ENCODE measurements at regions not wholly inside any gene's neighbourhood (a gene's known extent, or its start where the extent isn't known, plus 50 kb on each side); places are given as distances from the start of the nearest gene placed in this dataset.
"Not testable (repeated sequence)": the region's sequence is repeated elsewhere in the genome, so short reads cannot be mapped to it uniquely, and the experiment has no call there.

GRCh38 chr9:88872192-88872946 is 118.9 kb upstream of the S1PR3 start:
- DNase-seq (ENCODE audit: insufficient read length): no peak
- FAIRE-seq: no peak
- TF ChIP-seq POLR2A (IDR thresholded peaks at IDR 0.05; ENCODE audit: low read depth, low read length) (no peak), TAF1 (IDR thresholded peaks at IDR 0.05; ENCODE audit: borderline replicate concordance, low read depth, low read length) (no peak), POLR2AphosphoS5 (IDR thresholded peaks at IDR 0.05; ENCODE audit: low read depth, low read length) (no peak)

- TF ChIP-seq POLR2A (IDR thresholded peaks at IDR 0.05; ENCODE audit: low read depth, low read length) (no peak), TAF1 (IDR thresholded peaks at IDR 0.05; ENCODE audit: borderline replicate concordance, low read depth, low read length) (no peak), POLR2AphosphoS5 (IDR thresholded peaks at IDR 0.05; ENCODE audit: low read depth, low read length) (no peak)
- FAIRE-seq (no peak), DNase-seq (ENCODE audit: insufficient read length) (no peak)
These were observed 117.6 kb upstream of the S1PR3 start for GRCh38 chr9:88873635-88874034.

DNA sequence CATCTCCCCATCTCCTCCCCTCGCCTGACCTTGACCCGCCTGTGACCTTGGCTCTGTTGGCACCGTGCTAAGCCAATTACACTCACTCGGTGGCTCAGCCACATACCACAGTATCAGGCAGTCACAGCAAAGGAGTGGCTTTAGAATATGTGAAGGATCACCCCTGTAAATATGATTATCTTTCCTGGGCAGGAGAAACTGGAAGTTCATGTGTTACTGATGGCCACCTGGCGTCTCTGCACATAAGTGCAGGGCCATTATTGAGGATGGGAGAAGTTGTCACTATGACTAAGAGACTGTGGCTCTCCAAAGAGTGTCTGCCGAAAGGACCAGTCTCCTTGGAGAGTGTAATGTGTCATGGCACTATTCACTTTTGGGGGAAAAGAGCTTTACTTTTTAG is 116.9 kb upstream of the S1PR3 start:
- TF ChIP-seq POLR2AphosphoS5 (IDR thresholded peaks at IDR 0.05; ENCODE audit: low read depth, low read length) (no peak), POLR2A (IDR thresholded peaks at IDR 0.05; ENCODE audit: low read depth, low read length) (no peak), TAF1 (IDR thresholded peaks at IDR 0.05; ENCODE audit: borderline replicate concordance, low read depth, low read length) (no peak)
- DNase-seq (ENCODE audit: insufficient read length): no peak
- no peak for FAIRE-seq

- DNase-seq (ENCODE audit: insufficient read length) (no peak), FAIRE-seq (no peak)
- TF ChIP-seq POLR2AphosphoS5 (IDR thresholded peaks at IDR 0.05; ENCODE audit: low read depth, low read length) (no peak), TAF1 (IDR thresholded peaks at IDR 0.05; ENCODE audit: borderline replicate concordance, low read depth, low read length) (no peak), POLR2A (IDR thresholded peaks at IDR 0.05; ENCODE audit: low read depth, low read length) (no peak)
These were observed 115.7 kb upstream of the S1PR3 start for GRCh38 chr9:88875400-88876120.

DNA sequence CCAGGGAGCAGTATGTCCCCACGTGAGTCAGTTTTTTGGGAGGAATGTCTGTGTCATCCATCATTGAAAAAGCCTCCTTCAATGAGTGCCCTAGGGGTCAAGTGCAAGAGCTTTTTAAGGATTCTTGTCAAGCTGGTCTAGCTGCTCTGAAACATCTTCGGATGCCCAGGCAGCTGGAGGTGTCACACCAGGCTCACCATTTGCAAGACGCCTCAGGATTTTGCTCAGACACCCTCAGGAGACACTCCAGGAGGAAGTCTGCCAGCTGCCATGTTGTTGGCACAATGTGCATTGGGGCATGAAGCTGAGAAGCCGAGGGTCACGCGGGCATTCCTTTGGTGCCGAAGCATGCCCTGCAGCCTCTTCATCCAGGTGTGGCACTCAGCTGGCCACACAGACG is 111.1 kb upstream of the S1PR3 start:
- no peak for DNase-seq (ENCODE audit: insufficient read length)
- no peak for FAIRE-seq
- TF ChIP-seq POLR2AphosphoS5 (IDR thresholded peaks at IDR 0.05; ENCODE audit: low read depth, low read length): no peak
- TF ChIP-seq POLR2A (IDR thresholded peaks at IDR 0.05; ENCODE audit: low read depth, low read length): no peak
- no peak for TF ChIP-seq TAF1 (IDR thresholded peaks at IDR 0.05; ENCODE audit: borderline replicate concordance, low read depth, low read length)

DNA sequence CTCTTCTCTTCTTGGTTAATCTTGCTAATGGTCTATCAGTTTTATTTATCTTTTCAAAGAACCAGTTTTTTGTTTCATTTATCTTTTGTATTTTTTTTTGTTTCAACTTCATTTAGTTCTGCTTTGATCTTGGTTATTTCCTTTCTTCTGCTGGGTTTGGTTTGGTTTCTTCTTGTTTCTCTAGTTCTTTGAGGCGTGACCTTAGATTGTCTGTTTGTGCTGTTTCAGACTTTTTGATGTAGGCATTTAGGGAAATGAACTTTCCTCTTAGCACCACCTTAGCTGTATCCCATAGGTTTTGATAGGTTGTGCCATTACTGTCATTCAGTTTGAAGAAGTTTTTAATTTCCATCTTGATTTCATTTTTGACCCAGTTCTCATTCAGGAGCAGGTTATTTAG is 107.0 kb upstream of the S1PR3 start:
- DNase-seq (ENCODE audit: insufficient read length); FAIRE-seq: not testable (repeated sequence)

DNA sequence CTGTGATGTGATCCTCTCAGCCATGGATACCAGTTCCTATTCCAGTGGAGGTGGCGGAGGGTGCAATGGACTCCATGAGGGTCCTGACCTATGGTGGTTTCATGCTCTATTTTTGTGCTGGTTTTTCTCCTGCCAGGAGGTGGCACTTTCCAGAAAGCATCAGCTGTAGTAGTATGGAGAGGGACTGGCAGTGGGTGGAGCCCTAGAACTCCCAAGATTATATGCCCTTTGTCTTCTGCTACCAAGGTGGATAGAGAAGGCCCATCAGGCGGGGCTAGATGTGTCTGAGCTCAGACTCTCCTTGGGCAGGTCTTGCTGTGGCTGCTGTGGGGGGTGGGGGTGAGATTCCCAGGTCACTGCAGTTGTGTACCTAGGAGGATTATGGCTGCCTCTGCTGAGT is 104.5 kb upstream of the S1PR3 start:
- FAIRE-seq; DNase-seq (ENCODE audit: insufficient read length): not testable (repeated sequence)

DNA sequence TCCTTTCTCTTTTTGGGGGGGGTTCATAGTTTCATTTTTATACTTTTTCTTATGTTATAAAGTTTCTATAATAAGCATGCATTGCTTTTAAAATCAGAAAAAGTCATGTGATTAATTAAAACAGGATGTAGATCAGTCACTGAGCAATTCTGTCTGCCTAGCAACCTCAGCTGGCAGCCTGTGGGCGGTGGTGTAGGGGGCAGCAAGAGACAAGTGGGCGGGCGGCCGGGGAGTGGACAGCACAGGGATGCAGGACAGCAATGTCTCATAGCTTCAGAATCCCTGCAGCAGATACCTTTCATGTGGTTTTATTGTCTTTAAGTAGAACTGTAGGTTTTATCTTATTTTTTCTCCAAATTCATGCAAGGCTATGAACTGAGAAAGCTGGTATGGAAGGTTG is 101.9 kb upstream of the S1PR3 start:
- no peak for DNase-seq (ENCODE audit: insufficient read length)
- no peak for FAIRE-seq
- TF ChIP-seq TAF1 (IDR thresholded peaks at IDR 0.05; ENCODE audit: borderline replicate concordance, low read depth, low read length): no peak
- TF ChIP-seq POLR2AphosphoS5 (IDR thresholded peaks at IDR 0.05; ENCODE audit: low read depth, low read length): no peak
- no peak for TF ChIP-seq POLR2A (IDR thresholded peaks at IDR 0.05; ENCODE audit: low read depth, low read length)

- TF ChIP-seq TAF1 (IDR thresholded peaks at IDR 0.05; ENCODE audit: borderline replicate concordance, low read depth, low read length): no peak
- no peak for TF ChIP-seq POLR2AphosphoS5 (IDR thresholded peaks at IDR 0.05; ENCODE audit: low read depth, low read length)
- no peak for TF ChIP-seq POLR2A (IDR thresholded peaks at IDR 0.05; ENCODE audit: low read depth, low read length)
- no peak for FAIRE-seq
- no peak for DNase-seq (ENCODE audit: insufficient read length)
These were observed 100.7 kb upstream of the S1PR3 start for GRCh38 chr9:88890546-88890945.

DNA sequence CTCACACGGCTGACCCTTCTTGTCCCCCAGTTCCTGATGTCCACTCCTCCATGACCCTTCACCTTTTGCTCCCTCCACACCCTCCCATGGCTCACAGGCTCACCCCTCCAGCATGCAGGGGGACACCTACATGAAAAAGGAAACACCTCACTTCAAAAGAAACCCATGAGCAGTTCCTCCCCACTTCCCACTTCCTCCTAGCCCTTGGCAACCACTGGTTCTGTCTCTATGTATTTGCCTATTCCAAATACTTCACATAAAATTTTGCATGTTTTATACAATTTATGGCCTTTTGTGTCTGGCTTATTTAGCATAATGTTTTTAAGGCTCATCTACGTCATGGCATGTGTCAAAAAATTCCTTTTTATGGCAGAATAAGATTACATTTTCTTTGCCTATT is 100.2 kb upstream of the S1PR3 start:
- no peak for TF ChIP-seq POLR2AphosphoS5 (IDR thresholded peaks at IDR 0.05; ENCODE audit: low read depth, low read length)
- no peak for DNase-seq (ENCODE audit: insufficient read length)
- no peak for FAIRE-seq

- FAIRE-seq (no peak), DNase-seq (ENCODE audit: insufficient read length) (no peak)
- no peak for TF ChIP-seq TAF1 (IDR thresholded peaks at IDR 0.05; ENCODE audit: borderline replicate concordance, low read depth, low read length)
- no peak for TF ChIP-seq POLR2AphosphoS5 (IDR thresholded peaks at IDR 0.05; ENCODE audit: low read depth, low read length)
- no peak for TF ChIP-seq POLR2A (IDR thresholded peaks at IDR 0.05; ENCODE audit: low read depth, low read length)
These were observed 98.5 kb upstream of the S1PR3 start for GRCh38 chr9:88892724-88893123.

GRCh38 chr9:88897081-88897480 is 94.2 kb upstream of the S1PR3 start:
- TF ChIP-seq POLR2A (IDR thresholded peaks at IDR 0.05; ENCODE audit: low read depth, low read length) (no peak), POLR2AphosphoS5 (IDR thresholded peaks at IDR 0.05; ENCODE audit: low read depth, low read length) (no peak), TAF1 (IDR thresholded peaks at IDR 0.05; ENCODE audit: borderline replicate concordance, low read depth, low read length) (no peak)
- DNase-seq (ENCODE audit: insufficient read length) (no peak), FAIRE-seq (no peak)
